ENCODE measurements at regions not wholly inside any gene's neighbourhood (a gene's known extent, or its start where the extent isn't known, plus 50 kb on each side); places are given as distances from the start of the nearest gene placed in this dataset.

GRCh38 chr6:56297022-56297989 is 49.9 kb upstream of the COL21A1 start:
- no peak for TF ChIP-seq EZH2phosphoT487 (IDR thresholded peaks at IDR 0.05; ENCODE audit: insufficient read depth, low read depth)
- TF ChIP-seq EZH2 (IDR thresholded peaks at IDR 0.05; ENCODE audit: insufficient read depth, poor library complexity, severe bottlenecking), result no peak
